ENCODE measurements at regions not wholly inside any gene's neighbourhood (a gene's known extent, or its start where the extent isn't known, plus 50 kb on each side); places are given as distances from the start of the nearest gene placed in this dataset.

GRCh38 chr22:22424956-22425355 lies 83.6 kb downstream of the ZNF280B start:
- H3K4me3 Mint-ChIP-seq = peak overlapping the region; percentile 3; the same call in 1 of the 2 replicates
- DNase-seq (ENCODE audit: low spot score) (no peak), ATAC-seq (no peak)
- no peaks in the 10 kb centered on the region for H3K36me3 Mint-ChIP-seq
- no peaks in the 10 kb centered on the region for H3K9me3 Mint-ChIP-seq
- H3K27ac Mint-ChIP-seq = no peak overlapping the region
- POLR2A ChIA-PET = no interaction called here
- no peak for TF ChIP-seq NFATC4 (CRISPR knock-in tag; IDR thresholded peaks at IDR 0.05)
- TF ChIP-seq, protein P1, sequence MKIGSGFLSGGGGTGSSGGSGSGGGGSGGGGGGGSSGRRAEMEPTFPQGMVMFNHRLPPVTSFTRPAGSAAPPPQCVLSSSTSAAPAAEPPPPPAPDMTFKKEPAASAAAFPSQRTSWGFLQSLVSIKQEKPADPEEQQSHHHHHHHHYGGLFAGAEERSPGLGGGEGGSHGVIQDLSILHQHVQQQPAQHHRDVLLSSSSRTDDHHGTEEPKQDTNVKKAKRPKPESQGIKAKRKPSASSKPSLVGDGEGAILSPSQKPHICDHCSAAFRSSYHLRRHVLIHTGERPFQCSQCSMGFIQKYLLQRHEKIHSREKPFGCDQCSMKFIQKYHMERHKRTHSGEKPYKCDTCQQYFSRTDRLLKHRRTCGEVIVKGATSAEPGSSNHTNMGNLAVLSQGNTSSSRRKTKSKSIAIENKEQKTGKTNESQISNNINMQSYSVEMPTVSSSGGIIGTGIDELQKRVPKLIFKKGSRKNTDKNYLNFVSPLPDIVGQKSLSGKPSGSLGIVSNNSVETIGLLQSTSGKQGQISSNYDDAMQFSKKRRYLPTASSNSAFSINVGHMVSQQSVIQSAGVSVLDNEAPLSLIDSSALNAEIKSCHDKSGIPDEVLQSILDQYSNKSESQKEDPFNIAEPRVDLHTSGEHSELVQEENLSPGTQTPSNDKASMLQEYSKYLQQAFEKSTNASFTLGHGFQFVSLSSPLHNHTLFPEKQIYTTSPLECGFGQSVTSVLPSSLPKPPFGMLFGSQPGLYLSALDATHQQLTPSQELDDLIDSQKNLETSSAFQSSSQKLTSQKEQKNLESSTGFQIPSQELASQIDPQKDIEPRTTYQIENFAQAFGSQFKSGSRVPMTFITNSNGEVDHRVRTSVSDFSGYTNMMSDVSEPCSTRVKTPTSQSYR (CRISPR knock-in tag; IDR thresholded peaks at IDR 0.05) = no peak
- TF ChIP-seq, protein P2, sequence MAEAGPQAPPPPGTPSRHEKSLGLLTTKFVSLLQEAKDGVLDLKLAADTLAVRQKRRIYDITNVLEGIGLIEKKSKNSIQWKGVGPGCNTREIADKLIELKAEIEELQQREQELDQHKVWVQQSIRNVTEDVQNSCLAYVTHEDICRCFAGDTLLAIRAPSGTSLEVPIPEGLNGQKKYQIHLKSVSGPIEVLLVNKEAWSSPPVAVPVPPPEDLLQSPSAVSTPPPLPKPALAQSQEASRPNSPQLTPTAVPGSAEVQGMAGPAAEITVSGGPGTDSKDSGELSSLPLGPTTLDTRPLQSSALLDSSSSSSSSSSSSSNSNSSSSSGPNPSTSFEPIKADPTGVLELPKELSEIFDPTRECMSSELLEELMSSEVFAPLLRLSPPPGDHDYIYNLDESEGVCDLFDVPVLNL (CRISPR knock-in tag; IDR thresholded peaks at IDR 0.05; ENCODE audit: borderline replicate concordance, low read depth) = no peak
- TF ChIP-seq MXD4 (CRISPR knock-in tag; IDR thresholded peaks at IDR 0.05; ENCODE audit: borderline replicate concordance) = no peak
- TF ChIP-seq, protein P3, sequence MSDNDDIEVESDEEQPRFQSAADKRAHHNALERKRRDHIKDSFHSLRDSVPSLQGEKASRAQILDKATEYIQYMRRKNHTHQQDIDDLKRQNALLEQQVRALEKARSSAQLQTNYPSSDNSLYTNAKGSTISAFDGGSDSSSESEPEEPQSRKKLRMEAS (CRISPR knock-in tag; IDR thresholded peaks at IDR 0.05) = no peak
- TF ChIP-seq NR3C1 (CRISPR knock-in tag; conservative IDR thresholded peaks at IDR 0.05; ENCODE audit: low read depth) = no peak
- TF ChIP-seq PREB (CRISPR knock-in tag; IDR thresholded peaks at IDR 0.05; ENCODE audit: borderline replicate concordance) = no peak
- TF ChIP-seq, protein P4, sequence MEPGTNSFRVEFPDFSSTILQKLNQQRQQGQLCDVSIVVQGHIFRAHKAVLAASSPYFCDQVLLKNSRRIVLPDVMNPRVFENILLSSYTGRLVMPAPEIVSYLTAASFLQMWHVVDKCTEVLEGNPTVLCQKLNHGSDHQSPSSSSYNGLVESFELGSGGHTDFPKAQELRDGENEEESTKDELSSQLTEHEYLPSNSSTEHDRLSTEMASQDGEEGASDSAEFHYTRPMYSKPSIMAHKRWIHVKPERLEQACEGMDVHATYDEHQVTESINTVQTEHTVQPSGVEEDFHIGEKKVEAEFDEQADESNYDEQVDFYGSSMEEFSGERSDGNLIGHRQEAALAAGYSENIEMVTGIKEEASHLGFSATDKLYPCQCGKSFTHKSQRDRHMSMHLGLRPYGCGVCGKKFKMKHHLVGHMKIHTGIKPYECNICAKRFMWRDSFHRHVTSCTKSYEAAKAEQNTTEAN (CRISPR knock-in tag; IDR thresholded peaks at IDR 0.05) = no peak
- TF ChIP-seq, protein P5, sequence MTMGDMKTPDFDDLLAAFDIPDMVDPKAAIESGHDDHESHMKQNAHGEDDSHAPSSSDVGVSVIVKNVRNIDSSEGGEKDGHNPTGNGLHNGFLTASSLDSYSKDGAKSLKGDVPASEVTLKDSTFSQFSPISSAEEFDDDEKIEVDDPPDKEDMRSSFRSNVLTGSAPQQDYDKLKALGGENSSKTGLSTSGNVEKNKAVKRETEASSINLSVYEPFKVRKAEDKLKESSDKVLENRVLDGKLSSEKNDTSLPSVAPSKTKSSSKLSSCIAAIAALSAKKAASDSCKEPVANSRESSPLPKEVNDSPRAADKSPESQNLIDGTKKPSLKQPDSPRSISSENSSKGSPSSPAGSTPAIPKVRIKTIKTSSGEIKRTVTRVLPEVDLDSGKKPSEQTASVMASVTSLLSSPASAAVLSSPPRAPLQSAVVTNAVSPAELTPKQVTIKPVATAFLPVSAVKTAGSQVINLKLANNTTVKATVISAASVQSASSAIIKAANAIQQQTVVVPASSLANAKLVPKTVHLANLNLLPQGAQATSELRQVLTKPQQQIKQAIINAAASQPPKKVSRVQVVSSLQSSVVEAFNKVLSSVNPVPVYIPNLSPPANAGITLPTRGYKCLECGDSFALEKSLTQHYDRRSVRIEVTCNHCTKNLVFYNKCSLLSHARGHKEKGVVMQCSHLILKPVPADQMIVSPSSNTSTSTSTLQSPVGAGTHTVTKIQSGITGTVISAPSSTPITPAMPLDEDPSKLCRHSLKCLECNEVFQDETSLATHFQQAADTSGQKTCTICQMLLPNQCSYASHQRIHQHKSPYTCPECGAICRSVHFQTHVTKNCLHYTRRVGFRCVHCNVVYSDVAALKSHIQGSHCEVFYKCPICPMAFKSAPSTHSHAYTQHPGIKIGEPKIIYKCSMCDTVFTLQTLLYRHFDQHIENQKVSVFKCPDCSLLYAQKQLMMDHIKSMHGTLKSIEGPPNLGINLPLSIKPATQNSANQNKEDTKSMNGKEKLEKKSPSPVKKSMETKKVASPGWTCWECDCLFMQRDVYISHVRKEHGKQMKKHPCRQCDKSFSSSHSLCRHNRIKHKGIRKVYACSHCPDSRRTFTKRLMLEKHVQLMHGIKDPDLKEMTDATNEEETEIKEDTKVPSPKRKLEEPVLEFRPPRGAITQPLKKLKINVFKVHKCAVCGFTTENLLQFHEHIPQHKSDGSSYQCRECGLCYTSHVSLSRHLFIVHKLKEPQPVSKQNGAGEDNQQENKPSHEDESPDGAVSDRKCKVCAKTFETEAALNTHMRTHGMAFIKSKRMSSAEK (CRISPR knock-in tag; IDR thresholded peaks at IDR 0.05; ENCODE audit: borderline replicate concordance) = no peak
- TF ChIP-seq IRF2 (CRISPR knock-in tag; IDR thresholded peaks at IDR 0.05; ENCODE audit: borderline replicate concordance, low read depth) = no peak
- TF ChIP-seq, protein P6, sequence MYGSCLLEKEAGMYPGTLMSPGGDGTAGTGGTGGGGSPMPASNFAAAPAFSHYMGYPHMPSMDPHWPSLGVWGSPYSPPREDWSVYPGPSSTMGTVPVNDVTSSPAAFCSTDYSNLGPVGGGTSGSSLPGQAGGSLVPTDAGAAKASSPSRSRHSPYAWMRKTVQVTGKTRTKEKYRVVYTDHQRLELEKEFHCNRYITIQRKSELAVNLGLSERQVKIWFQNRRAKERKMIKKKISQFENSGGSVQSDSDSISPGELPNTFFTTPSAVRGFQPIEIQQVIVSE (CRISPR knock-in tag; IDR thresholded peaks at IDR 0.05; ENCODE audit: borderline replicate concordance) = no peak
- no peak for TF ChIP-seq ETV6 (CRISPR knock-in tag; IDR thresholded peaks at IDR 0.05)
- TF ChIP-seq, protein P7, sequence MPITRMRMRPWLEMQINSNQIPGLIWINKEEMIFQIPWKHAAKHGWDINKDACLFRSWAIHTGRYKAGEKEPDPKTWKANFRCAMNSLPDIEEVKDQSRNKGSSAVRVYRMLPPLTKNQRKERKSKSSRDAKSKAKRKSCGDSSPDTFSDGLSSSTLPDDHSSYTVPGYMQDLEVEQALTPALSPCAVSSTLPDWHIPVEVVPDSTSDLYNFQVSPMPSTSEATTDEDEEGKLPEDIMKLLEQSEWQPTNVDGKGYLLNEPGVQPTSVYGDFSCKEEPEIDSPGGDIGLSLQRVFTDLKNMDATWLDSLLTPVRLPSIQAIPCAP (CRISPR knock-in tag; IDR thresholded peaks at IDR 0.05) = no peak
- CTCF ChIA-PET = interaction anchor here (0.6 to 2.2 kb wide), 14 partner anchors 39 to 430 kb away, joined by 3 to 5 read pairs (median 4); partner anchors contain the start of gene PRAME
- peaks cover 16% of the 10 kb centered on the region for H3K4me1 Mint-ChIP-seq
- peaks cover 98% of the 10 kb centered on the region for H3K27me3 Mint-ChIP-seq (ENCODE audit: low read depth)
